WTC11 (cell line): ENCODE measurements at regions not wholly inside any gene's neighbourhood (a gene's known extent, or its start where the extent isn't known, plus 50 kb on each side); places are given as distances from the start of the nearest gene placed in this dataset.
"Not testable (repeated sequence)": the region's sequence is repeated elsewhere in the genome, so short reads cannot be mapped to it uniquely, and the experiment has no call there.

Source experiments
- ATAC-seq: fragments of 200-7000 bp; cut with Tn5 transposase; 2 replicates; pipeline ENCODE4 v1.10.0; 2021; ENCODE audit warnings: mild to moderate bottlenecking, moderate library complexity
- CTCF ChIA-PET: fragments of 300-600 bp; sonication (Branson Sonifier 250); formaldehyde crosslinking; loops from one replicate; lab custom pipeline; 2021; ENCODE audit warnings: antibody characterized with exemption; lab: Charles Lee
- POLR2A ChIA-PET: fragments of 350-600 bp; sonication (Branson Sonifier 250); formaldehyde crosslinking; loops from one replicate; lab custom pipeline; 2021; ENCODE audit warnings: antibody characterized with exemption; lab: Charles Lee
- DNase-seq: peaks from one replicate; pipeline ENCODE4 v3.0.0; 2021; ENCODE audit warnings: low spot score
- H3K27ac Mint-ChIP-seq: 2 replicates; pipeline ENCODE4 v1.8.0; 2021; ENCODE audit warnings: mixed read lengths
- H3K27me3 Mint-ChIP-seq: 2 replicates; pipeline ENCODE4 v1.8.0; 2021; ENCODE audit warnings: low read depth, mild to moderate bottlenecking, moderate library complexity, mixed read lengths
- H3K36me3 Mint-ChIP-seq: 2 replicates; pipeline ENCODE4 v1.8.0; 2021; ENCODE audit warnings: mixed read lengths
- H3K4me1 Mint-ChIP-seq: 2 replicates; pipeline ENCODE4 v1.8.0; 2022; ENCODE audit warnings: mixed read lengths
- H3K4me3 Mint-ChIP-seq: 2 replicates; pipeline ENCODE4 v1.8.0; 2021; ENCODE audit warnings: mild to moderate bottlenecking, moderate library complexity, mixed read lengths
- H3K9me3 Mint-ChIP-seq: 2 replicates; pipeline ENCODE4 v1.8.0; 2021; ENCODE audit warnings: mixed read lengths
- AR ChIP-seq: fragments of 250-450 bp; sonication (Bioruptor Pico); IDR thresholded peaks from 2 replicates; pipeline ENCODE4 v1.9.0; 2021; ENCODE audit warnings: mild to moderate bottlenecking
- CBFB ChIP-seq: sonication (generic); formaldehyde crosslinking; IDR thresholded peaks from 2 replicates; pipeline ENCODE4 v1.8.1; 2022; ENCODE audit warnings: mild to moderate bottlenecking, low read depth, missing genetic modification reagents
- CREM ChIP-seq: sonication (generic); formaldehyde crosslinking; IDR thresholded peaks from 2 replicates; pipeline ENCODE4 v1.8.1; 2022; ENCODE audit warnings: mild to moderate bottlenecking, missing genetic modification reagents, moderate library complexity
- GRHL2 ChIP-seq: fragments of 250-450 bp; sonication (Bioruptor Pico); IDR thresholded peaks from 2 replicates; pipeline ENCODE4 v1.8.0; 2022; ENCODE audit warnings: mild to moderate bottlenecking, moderate library complexity; ENCODE audit not compliant: insufficient replicate concordance, severe bottlenecking
- JUN ChIP-seq: sonication (generic); formaldehyde crosslinking; IDR thresholded peaks from 2 replicates; pipeline ENCODE4 v1.8.0; 2023; ENCODE audit warnings: mild to moderate bottlenecking, missing genetic modification reagents
- MAX ChIP-seq: sonication (generic); formaldehyde crosslinking; IDR thresholded peaks from 2 replicates; pipeline ENCODE4 v1.8.0; 2022; ENCODE audit warnings: mild to moderate bottlenecking, missing genetic modification reagents
- MLX ChIP-seq: sonication (generic); formaldehyde crosslinking; IDR thresholded peaks from 2 replicates; pipeline ENCODE4 v1.8.1; 2023; ENCODE audit warnings: mild to moderate bottlenecking, missing genetic modification reagents, moderate library complexity
- TEAD1 ChIP-seq: sonication (generic); formaldehyde crosslinking; IDR thresholded peaks from 2 replicates; pipeline ENCODE4 v1.8.0; 2022; ENCODE audit warnings: mild to moderate bottlenecking, missing genetic modification reagents
- ZNF396 ChIP-seq: fragments of 250-450 bp; sonication (Bioruptor Pico); IDR thresholded peaks from 2 replicates; pipeline ENCODE4 v1.8.0; 2021; ENCODE audit warnings: mild to moderate bottlenecking, moderate library complexity, borderline replicate concordance
- ZNF532 ChIP-seq: fragments of 250-450 bp; sonication (Bioruptor Pico); IDR thresholded peaks from 2 replicates; pipeline ENCODE4 v1.9.0; 2021; ENCODE audit warnings: mild to moderate bottlenecking, borderline replicate concordance
- ZNF671 ChIP-seq: fragments of 250-450 bp; sonication (Bioruptor Pico); IDR thresholded peaks from 2 replicates; pipeline ENCODE4 v1.8.0; 2021; ENCODE audit warnings: mild to moderate bottlenecking

DNA sequence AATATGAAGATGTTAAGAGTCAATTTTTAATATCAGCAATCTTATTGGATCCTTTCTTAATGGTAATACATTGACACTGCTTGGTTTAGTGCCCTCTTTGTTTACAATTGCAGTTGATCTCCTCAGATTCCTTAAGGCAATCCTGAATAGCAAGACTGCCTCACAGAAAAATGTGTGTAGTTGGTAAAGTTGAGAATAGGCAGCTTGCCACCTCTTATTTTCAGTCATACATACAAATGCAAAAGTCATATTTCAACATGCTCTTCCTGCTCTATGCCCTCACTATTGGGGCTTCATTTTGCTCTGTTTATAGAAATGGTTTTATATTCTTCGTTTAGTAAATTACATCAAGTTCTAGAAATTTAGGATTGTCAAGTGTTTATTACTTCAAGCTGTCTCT is 661.1 kb upstream of the ANKRD30A start:
- H3K36me3 Mint-ChIP-seq, result no peaks in the 10 kb centered on the region
- no peak overlapping the region for H3K27ac Mint-ChIP-seq
- no peaks in the 10 kb centered on the region for H3K27me3 Mint-ChIP-seq
- H3K4me1 Mint-ChIP-seq, result no peaks in the 10 kb centered on the region
- no peak for DNase-seq
- ATAC-seq, result no peak
- peaks cover 19% of the 10 kb centered on the region for H3K9me3 Mint-ChIP-seq
- no peak for TF ChIP-seq ZNF671 (CRISPR knock-in tag)
- ChIA-PET POLR2A (interaction anchor here (0.6 kb wide), 1 partner anchor 325 kb away, joined by 9 read pairs; no protein-coding TSS in a partner anchor), CTCF (no interaction called here)
- H3K4me3 Mint-ChIP-seq, result no peak overlapping the region

- ATAC-seq, result no peak
- ChIA-PET POLR2A (interaction anchor here (0.6 kb wide), 1 partner anchor 326 kb away, joined by 9 read pairs; no protein-coding TSS in a partner anchor), CTCF (no interaction called here)
- Mint-ChIP-seq H3K27ac (no peak overlapping the region), H3K36me3 (peaks cover 3% of the 10 kb centered on the region), H3K4me1 (no peaks in the 10 kb centered on the region), H3K4me3 (no peak overlapping the region), H3K27me3 (no peaks in the 10 kb centered on the region)
- TF ChIP-seq CBFB (CRISPR knock-in tag) (no peak), ZNF396 (CRISPR knock-in tag) (no peak), CREM (CRISPR knock-in tag) (no peak), AR (no peak)
- TF ChIP-seq, all 79 proteins: peak for 0
- no peak for DNase-seq
- H3K9me3 Mint-ChIP-seq, result peaks cover 22% of the 10 kb centered on the region
Measured at GRCh38 chr10:36463390-36463789, 662.0 kb upstream of the ANKRD30A start.

- Mint-ChIP-seq H3K27ac (no peak overlapping the region), H3K36me3 (peaks cover 15% of the 10 kb centered on the region), H3K4me1 (no peaks in the 10 kb centered on the region), H3K9me3 (peaks cover 34% of the 10 kb centered on the region), H3K27me3 (no peaks in the 10 kb centered on the region), H3K4me3 (no peak overlapping the region)
- ATAC-seq, result no peak
- ChIA-PET CTCF (no interaction called here), POLR2A (no interaction called here)
- DNase-seq, result no peak
- TF ChIP-seq GRHL2, result no peak
Measured at GRCh38 chr10:36462194-36462593, 663.2 kb upstream of the ANKRD30A start.

DNA sequence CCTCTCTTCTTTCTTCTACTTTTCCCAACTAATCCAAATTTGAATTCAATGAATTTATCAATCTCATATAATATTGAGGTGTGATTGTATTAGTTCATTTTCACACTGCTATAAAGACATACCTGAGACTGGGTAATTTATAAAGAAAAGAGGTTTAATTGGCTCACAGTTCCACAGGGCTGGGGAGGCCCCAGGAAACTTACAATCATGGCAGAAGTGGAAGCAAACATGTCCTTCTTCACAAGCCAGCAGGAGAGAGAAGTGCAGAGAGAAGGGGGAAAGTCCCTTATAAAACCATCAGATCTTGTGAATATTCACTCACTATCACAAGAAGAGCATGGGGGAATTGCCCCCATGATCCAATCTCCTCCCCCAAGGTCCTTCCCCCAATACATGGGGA is 667.0 kb upstream of the ANKRD30A start:
- POLR2A ChIA-PET, CTCF ChIA-PET, H3K4me3 Mint-ChIP-seq, H3K27me3 Mint-ChIP-seq, H3K27ac Mint-ChIP-seq, H3K4me1 Mint-ChIP-seq, DNase-seq, ATAC-seq: not testable (repeated sequence)
- Mint-ChIP-seq H3K36me3 (peaks cover 26% of the 10 kb centered on the region), H3K9me3 (peaks cover 42% of the 10 kb centered on the region)

- ChIA-PET CTCF (no interaction called here), POLR2A (no interaction called here)
- TF ChIP-seq CREM (CRISPR knock-in tag) (no peak), TEAD1 (CRISPR knock-in tag) (no peak), MLX (CRISPR knock-in tag) (no peak), ZNF532 (CRISPR knock-in tag) (no peak), JUN (CRISPR knock-in tag) (no peak), MAX (CRISPR knock-in tag) (no peak)
- Mint-ChIP-seq H3K36me3 (peaks cover 30% of the 10 kb centered on the region), H3K4me3 (no peak overlapping the region), H3K4me1 (no peaks in the 10 kb centered on the region), H3K27me3 (no peaks in the 10 kb centered on the region), H3K9me3 (peaks cover 41% of the 10 kb centered on the region), H3K27ac (no peak overlapping the region)
- ATAC-seq (no peak), DNase-seq (no peak)
Measured at GRCh38 chr10:36457751-36458150, 667.6 kb upstream of the ANKRD30A start.
